Activated T-cell treated with anti-CD3 and anti-CD28 coated beads, Interleukin-2, amount 50 U/mL, for 24 hours (primary cell): ENCODE measurements at regions not wholly inside any gene's neighbourhood (a gene's known extent, or its start where the extent isn't known, plus 50 kb on each side); places are given as distances from the start of the nearest gene placed in this dataset.

ENCODE experiments used
- DNase-seq: peaks from one replicate; pipeline ENCODE4 v3.0.0-alpha.2; 2020
- H3K27ac Mint-ChIP-seq: 2 replicates; pipeline ENCODE4 v1.8.0; 2020; ENCODE audit warnings: mild to moderate bottlenecking, mixed read lengths
- H3K27me3 Mint-ChIP-seq: 2 replicates; pipeline ENCODE4 v1.8.0; 2020; ENCODE audit warnings: mixed read lengths
- H3K36me3 Mint-ChIP-seq: 2 replicates; pipeline ENCODE4 v1.8.0; 2020; ENCODE audit warnings: low read depth, mixed read lengths
- H3K4me1 Mint-ChIP-seq: 2 replicates; pipeline ENCODE4 v1.8.0; 2020; ENCODE audit warnings: low read depth, mixed read lengths
- H3K4me3 Mint-ChIP-seq: 2 replicates; pipeline ENCODE4 v1.8.0; 2020; ENCODE audit warnings: mild to moderate bottlenecking, moderate library complexity, mixed read lengths
- H3K9me3 Mint-ChIP-seq: 2 replicates; pipeline ENCODE4 v1.8.0; 2020; ENCODE audit warnings: mixed read lengths

- H3K4me1 Mint-ChIP-seq = no peaks in the 10 kb centered on the region
- no peak overlapping the region for H3K4me3 Mint-ChIP-seq
- H3K9me3 Mint-ChIP-seq = no peaks in the 10 kb centered on the region
- no peaks in the 10 kb centered on the region for H3K36me3 Mint-ChIP-seq
- no peaks in the 10 kb centered on the region for H3K27me3 Mint-ChIP-seq
- no peak overlapping the region for H3K27ac Mint-ChIP-seq
- no peak for DNase-seq
These were observed 201.0 kb upstream of the CAMK1G start for GRCh38 chr1:209382231-209383100.

GRCh38 chr1:209383422-209383821 lies 200.1 kb upstream of the CAMK1G start:
- no peak overlapping the region for H3K4me3 Mint-ChIP-seq
- H3K27ac Mint-ChIP-seq = no peak overlapping the region
- no peak for DNase-seq
- H3K36me3 Mint-ChIP-seq = no peaks in the 10 kb centered on the region
- H3K9me3 Mint-ChIP-seq = no peaks in the 10 kb centered on the region
- no peaks in the 10 kb centered on the region for H3K4me1 Mint-ChIP-seq
- no peaks in the 10 kb centered on the region for H3K27me3 Mint-ChIP-seq

GRCh38 chr1:209383907-209384709 lies 199.4 kb upstream of the CAMK1G start:
- no peaks in the 10 kb centered on the region for H3K9me3 Mint-ChIP-seq
- no peaks in the 10 kb centered on the region for H3K4me1 Mint-ChIP-seq
- H3K27me3 Mint-ChIP-seq = no peaks in the 10 kb centered on the region
- H3K36me3 Mint-ChIP-seq = no peaks in the 10 kb centered on the region
- H3K27ac Mint-ChIP-seq = no peak overlapping the region
- no peak overlapping the region for H3K4me3 Mint-ChIP-seq
- DNase-seq = no peak

- no peaks in the 10 kb centered on the region for H3K4me1 Mint-ChIP-seq
- no peaks in the 10 kb centered on the region for H3K36me3 Mint-ChIP-seq
- no peak for DNase-seq
These were observed 198.6 kb upstream of the CAMK1G start for GRCh38 chr1:209384710-209385550.

GRCh38 chr1:209386156-209386555 lies 197.4 kb upstream of the CAMK1G start:
- Mint-ChIP-seq H3K4me1 (no peaks in the 10 kb centered on the region), H3K4me3 (no peak overlapping the region), H3K36me3 (no peaks in the 10 kb centered on the region), H3K9me3 (no peaks in the 10 kb centered on the region), H3K27ac (no peak overlapping the region), H3K27me3 (no peaks in the 10 kb centered on the region)
- no peak for DNase-seq

More at GRCh38 chr1:209384710-209385550, 198.6 kb upstream of the CAMK1G start:
- H3K9me3 Mint-ChIP-seq = no peaks in the 10 kb centered on the region
- H3K27me3 Mint-ChIP-seq = no peaks in the 10 kb centered on the region
- no peak overlapping the region for H3K4me3 Mint-ChIP-seq
- H3K27ac Mint-ChIP-seq = no peak overlapping the region

- DNase-seq = no peak
- peaks cover 4% of the 10 kb centered on the region for H3K27me3 Mint-ChIP-seq
- H3K36me3 Mint-ChIP-seq = no peaks in the 10 kb centered on the region
- no peak overlapping the region for H3K27ac Mint-ChIP-seq
- H3K4me3 Mint-ChIP-seq = no peak overlapping the region
- H3K4me1 Mint-ChIP-seq = no peaks in the 10 kb centered on the region
- H3K9me3 Mint-ChIP-seq = no peaks in the 10 kb centered on the region
These were observed 196.1 kb upstream of the CAMK1G start for GRCh38 chr1:209387271-209387968.

GRCh38 chr1:209387969-209388329 lies 195.6 kb upstream of the CAMK1G start:
- Mint-ChIP-seq H3K27ac (no peak overlapping the region), H3K9me3 (no peaks in the 10 kb centered on the region), H3K4me3 (no peak overlapping the region), H3K27me3 (peaks cover 4% of the 10 kb centered on the region), H3K36me3 (no peaks in the 10 kb centered on the region), H3K4me1 (no peaks in the 10 kb centered on the region)
- no peak for DNase-seq

- no peaks in the 10 kb centered on the region for H3K4me1 Mint-ChIP-seq
- no peaks in the 10 kb centered on the region for H3K36me3 Mint-ChIP-seq
- H3K9me3 Mint-ChIP-seq = no peaks in the 10 kb centered on the region
- no peak overlapping the region for H3K4me3 Mint-ChIP-seq
- no peak overlapping the region for H3K27ac Mint-ChIP-seq
- DNase-seq = no peak
- peaks cover 7% of the 10 kb centered on the region for H3K27me3 Mint-ChIP-seq
These were observed 195.2 kb upstream of the CAMK1G start for GRCh38 chr1:209388358-209388757.

GRCh38 chr1:209389258-209389657 lies 194.3 kb upstream of the CAMK1G start:
- Mint-ChIP-seq H3K27ac (no peak overlapping the region), H3K36me3 (no peaks in the 10 kb centered on the region), H3K4me3 (no peak overlapping the region), H3K4me1 (no peaks in the 10 kb centered on the region), H3K27me3 (peaks cover 12% of the 10 kb centered on the region), H3K9me3 (no peaks in the 10 kb centered on the region)
- DNase-seq = no peak

GRCh38 chr1:209389975-209390374 lies 193.5 kb upstream of the CAMK1G start:
- Mint-ChIP-seq H3K27me3 (peaks cover 15% of the 10 kb centered on the region), H3K4me1 (no peaks in the 10 kb centered on the region), H3K9me3 (no peaks in the 10 kb centered on the region), H3K27ac (no peak overlapping the region), H3K4me3 (no peak overlapping the region), H3K36me3 (no peaks in the 10 kb centered on the region)
- no peak for DNase-seq

- H3K36me3 Mint-ChIP-seq = no peaks in the 10 kb centered on the region
- H3K4me1 Mint-ChIP-seq = no peaks in the 10 kb centered on the region
- DNase-seq = no peak
- no peak overlapping the region for H3K27ac Mint-ChIP-seq
- H3K27me3 Mint-ChIP-seq = peaks cover 23% of the 10 kb centered on the region
- H3K9me3 Mint-ChIP-seq = no peaks in the 10 kb centered on the region
- no peak overlapping the region for H3K4me3 Mint-ChIP-seq
These were observed 192.8 kb upstream of the CAMK1G start for GRCh38 chr1:209390764-209391163.

- H3K36me3 Mint-ChIP-seq = no peaks in the 10 kb centered on the region
- no peak overlapping the region for H3K4me3 Mint-ChIP-seq
- H3K27ac Mint-ChIP-seq = no peak overlapping the region
- H3K9me3 Mint-ChIP-seq = no peaks in the 10 kb centered on the region
- H3K4me1 Mint-ChIP-seq = no peaks in the 10 kb centered on the region
- peaks cover 28% of the 10 kb centered on the region for H3K27me3 Mint-ChIP-seq
- DNase-seq = no peak
These were observed 191.7 kb upstream of the CAMK1G start for GRCh38 chr1:209391792-209392191.

GRCh38 chr1:209395169-209395568 lies 188.3 kb upstream of the CAMK1G start:
- H3K9me3 Mint-ChIP-seq = no peaks in the 10 kb centered on the region
- no peaks in the 10 kb centered on the region for H3K4me1 Mint-ChIP-seq
- H3K27me3 Mint-ChIP-seq = peaks cover 34% of the 10 kb centered on the region
- H3K36me3 Mint-ChIP-seq = no peaks in the 10 kb centered on the region
- H3K4me3 Mint-ChIP-seq = no peak overlapping the region
- DNase-seq = no peak
- no peak overlapping the region for H3K27ac Mint-ChIP-seq

GRCh38 chr1:209397371-209397770 lies 186.1 kb upstream of the CAMK1G start:
- H3K36me3 Mint-ChIP-seq = no peaks in the 10 kb centered on the region
- H3K9me3 Mint-ChIP-seq = no peaks in the 10 kb centered on the region
- no peak overlapping the region for H3K4me3 Mint-ChIP-seq
- H3K4me1 Mint-ChIP-seq = no peaks in the 10 kb centered on the region
- peaks cover 30% of the 10 kb centered on the region for H3K27me3 Mint-ChIP-seq
- no peak for DNase-seq
- H3K27ac Mint-ChIP-seq = no peak overlapping the region
